Stimulated activated CD4-positive, alpha-beta T cell treated with anti-CD3 and anti-CD28 coated beads, Interleukin-1b, Interleukin-23, amount 100 ng/mL, for 48 hours (primary cell): ENCODE measurements at regions not wholly inside any gene's neighbourhood (a gene's known extent, or its start where the extent isn't known, plus 50 kb on each side); places are given as distances from the start of the nearest gene placed in this dataset.
A peak's percentile ranks its signal among the peaks of the same experiment; 100 is the strongest.

ENCODE experiments used
- DNase-seq: peaks from one replicate; pipeline ENCODE4 v3.0.0-alpha.2; 2020

- DNase-seq = no peak
These were observed 376.7 kb upstream of the ARID1B start for GRCh38 chr6:156400487-156400886.

DNA sequence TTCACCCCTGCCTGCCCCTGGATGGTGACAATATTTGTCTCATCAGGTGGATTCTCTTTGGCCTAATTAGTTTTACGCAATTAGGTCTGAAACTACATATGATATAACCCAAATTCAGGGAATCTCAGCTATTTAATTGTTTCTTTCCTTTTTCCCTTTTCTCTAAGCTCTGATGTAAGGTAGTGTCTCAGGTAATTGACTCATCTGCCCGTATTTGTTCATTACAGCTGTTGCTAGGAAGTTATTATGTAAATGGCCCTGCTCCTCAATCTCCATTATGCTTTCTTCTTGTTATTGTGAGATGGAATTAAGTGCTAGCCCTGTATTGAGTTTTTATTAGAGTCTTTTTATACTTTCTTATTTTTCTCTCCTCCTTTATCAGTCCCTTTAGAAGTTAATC, 378.2 kb upstream of the ARID1B start:
- DNase-seq = no peak

GRCh38 chr6:156398371-156398770, 378.8 kb upstream of the ARID1B start:
- no peak for DNase-seq

GRCh38 chr6:156396791-156397418, 380.3 kb upstream of the ARID1B start:
- DNase-seq = peak; percentile 12

- peak; percentile 12 for DNase-seq
These were observed 381.0 kb upstream of the ARID1B start for GRCh38 chr6:156396068-156396771.

- peak; percentile 51 for DNase-seq
These were observed 381.9 kb upstream of the ARID1B start for GRCh38 chr6:156395276-156395675.

- no peak for DNase-seq
These were observed 384.5 kb upstream of the ARID1B start for GRCh38 chr6:156392648-156393047.

DNA sequence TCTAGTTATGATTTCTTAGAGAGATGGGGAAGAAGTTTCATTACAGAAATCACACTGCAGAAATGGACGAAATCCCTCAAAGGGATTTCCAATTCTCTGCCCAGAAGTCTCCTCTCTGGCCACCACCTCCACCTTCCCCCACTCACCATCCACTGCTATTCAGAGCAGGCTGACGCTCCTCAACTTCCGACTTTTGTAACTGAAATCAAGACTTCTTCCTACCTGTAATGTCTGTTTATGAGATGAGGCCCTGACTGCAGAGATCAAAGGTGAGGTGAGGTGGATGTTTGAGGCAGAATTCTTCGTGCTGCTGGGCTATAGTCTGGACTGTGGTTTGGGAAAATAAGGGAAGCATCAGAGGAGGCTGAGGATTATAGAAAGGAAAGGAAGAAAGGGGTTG, 385.2 kb upstream of the ARID1B start:
- no peak for DNase-seq

DNA sequence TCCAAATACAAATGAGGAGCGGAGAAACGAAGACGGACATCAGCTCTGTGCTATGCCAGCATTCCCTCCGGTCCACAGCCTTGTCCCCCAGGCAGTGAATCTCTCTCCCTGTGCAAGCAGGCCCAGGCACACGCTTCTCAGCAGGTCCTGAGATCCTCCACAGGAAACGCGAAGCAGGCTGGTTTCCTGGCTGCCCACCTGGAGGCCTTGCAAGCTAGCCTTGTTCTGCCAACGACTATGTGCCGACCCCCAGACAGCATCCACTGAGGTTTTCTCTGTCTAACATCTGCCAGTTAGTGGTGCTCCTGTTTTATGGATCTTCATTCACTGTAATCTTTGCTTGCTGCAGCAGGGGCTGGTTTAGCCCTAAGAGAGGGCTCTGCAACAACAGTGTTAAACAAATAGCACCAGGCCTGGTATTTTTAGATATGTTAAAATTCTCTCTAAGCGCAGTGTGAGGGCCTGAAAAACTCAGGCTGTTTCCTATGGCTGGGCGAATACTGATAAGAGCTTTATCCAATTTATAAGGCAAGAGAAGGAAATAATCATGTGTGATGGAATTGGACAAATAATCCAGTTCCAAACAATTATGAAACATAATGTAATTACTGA, 386.0 kb upstream of the ARID1B start:
- DNase-seq = no peak

DNA sequence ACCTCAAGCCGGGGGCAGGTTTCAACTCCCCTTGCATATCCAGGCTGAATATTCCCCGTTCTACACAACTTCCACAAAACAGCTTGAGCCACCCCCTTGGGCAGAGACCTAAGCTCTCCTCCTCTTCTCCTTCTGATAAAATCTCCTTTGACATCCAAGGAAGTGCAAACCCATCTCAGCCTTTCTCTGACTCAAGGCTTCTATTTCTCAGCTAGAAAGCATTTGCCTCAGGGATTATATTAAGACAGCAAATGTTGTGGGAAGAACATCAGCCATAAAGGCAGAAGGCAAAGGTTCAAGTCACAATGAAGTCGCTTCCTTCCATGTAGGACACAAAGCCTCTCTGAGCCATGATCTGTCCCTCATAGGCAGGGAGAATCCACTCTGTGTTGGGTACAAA, 386.6 kb upstream of the ARID1B start:
- no peak for DNase-seq

- no peak for DNase-seq
These were observed 387.9 kb upstream of the ARID1B start for GRCh38 chr6:156389296-156389695.

- DNase-seq = no peak
These were observed 389.7 kb upstream of the ARID1B start for GRCh38 chr6:156387472-156387871.

GRCh38 chr6:156383059-156383458, 394.1 kb upstream of the ARID1B start:
- no peak for DNase-seq

- no peak for DNase-seq
These were observed 397.5 kb upstream of the ARID1B start for GRCh38 chr6:156379392-156380289.

DNA sequence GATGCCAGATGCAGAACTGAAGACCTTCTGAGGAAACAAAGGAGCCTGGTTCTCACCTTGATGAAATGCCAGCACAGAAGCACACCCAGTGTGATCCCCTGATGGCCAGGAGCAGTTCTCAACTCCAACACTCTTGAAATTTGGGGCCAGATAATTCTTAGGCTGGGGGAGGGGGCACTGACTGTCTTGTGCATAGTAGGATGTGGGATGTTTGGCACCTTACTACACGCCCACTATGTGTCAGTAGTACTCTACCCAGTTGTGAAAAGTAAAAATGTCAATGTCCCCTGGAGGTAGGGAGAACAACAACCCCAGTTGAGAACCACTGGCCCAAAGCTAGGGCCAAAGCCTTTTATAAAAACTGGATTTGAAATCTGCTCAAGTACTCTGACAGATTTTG, 398.3 kb upstream of the ARID1B start:
- DNase-seq = no peak

GRCh38 chr6:156376091-156376490, 401.1 kb upstream of the ARID1B start:
- DNase-seq = no peak

- DNase-seq = no peak
These were observed 417.3 kb upstream of the ARID1B start for GRCh38 chr6:156359912-156360311.

- no peak for DNase-seq
These were observed 424.3 kb upstream of the ARID1B start for GRCh38 chr6:156352861-156353260.

- no peak for DNase-seq
These were observed 425.7 kb upstream of the ARID1B start for GRCh38 chr6:156351346-156351966.

GRCh38 chr6:156350337-156350736, 426.8 kb upstream of the ARID1B start:
- DNase-seq = no peak

DNA sequence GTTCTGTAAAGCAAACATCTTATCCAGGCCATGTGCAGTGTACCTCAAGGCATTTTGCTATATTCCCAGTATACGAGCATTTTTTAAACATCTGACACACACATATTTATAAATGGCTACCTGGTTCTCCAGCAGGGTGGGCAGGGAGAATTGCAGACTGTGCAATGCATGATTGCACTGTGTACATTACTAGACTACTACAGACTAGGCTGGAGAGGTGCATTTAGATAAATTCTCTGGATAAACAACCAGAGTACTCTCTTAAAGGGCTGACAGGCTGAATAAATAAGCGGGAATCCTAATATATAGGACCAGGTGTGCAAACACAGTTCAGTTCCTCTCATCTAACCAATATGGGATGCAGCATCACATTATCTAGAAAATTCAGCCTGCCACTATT, 428.3 kb upstream of the ARID1B start:
- DNase-seq = no peak

GRCh38 chr6:156348424-156348823, 428.8 kb upstream of the ARID1B start:
- no peak for DNase-seq

DNA sequence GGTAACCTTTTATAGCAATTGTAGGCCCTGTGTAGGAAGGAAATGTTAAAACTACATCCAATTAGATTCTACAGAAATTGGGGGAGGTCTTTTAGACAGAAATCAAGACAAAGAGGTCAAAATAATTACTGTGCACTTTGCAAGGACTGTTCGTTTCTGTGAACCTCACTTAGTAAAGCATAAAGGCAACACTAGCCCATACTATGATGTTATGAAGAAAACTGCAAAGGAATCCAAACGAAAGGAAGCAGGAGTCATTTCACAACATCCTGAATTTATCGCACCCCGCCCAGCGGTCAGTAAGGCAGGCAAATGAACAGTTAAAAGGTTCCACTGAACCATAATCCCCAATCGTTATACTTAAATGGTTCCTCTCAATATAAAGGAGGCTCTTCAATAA, 429.5 kb upstream of the ARID1B start:
- no peak for DNase-seq
